ENCODE measurements at regions not wholly inside any gene's neighbourhood (a gene's known extent, or its start where the extent isn't known, plus 50 kb on each side); places are given as distances from the start of the nearest gene placed in this dataset.

DNA sequence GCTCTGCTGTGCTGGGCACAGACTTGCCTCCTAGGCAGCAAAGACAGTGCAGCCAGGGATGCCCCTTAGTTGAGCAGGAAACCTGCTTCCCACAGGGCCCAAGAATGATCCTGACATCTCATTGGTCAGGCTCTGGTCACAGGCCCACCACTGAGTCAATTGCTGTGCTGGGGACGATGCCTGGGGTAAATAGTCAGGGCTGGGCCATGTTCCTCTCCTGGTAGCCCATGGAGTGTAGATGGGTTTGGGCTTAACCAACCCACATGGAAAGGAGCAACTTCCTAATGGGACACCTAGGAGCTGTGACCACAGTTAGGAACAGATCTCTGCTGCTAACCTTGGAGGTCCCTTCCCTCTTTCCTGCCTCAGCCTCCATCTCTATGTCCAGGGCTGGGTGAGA is 212.5 kb upstream of the ZNF536 start:
- DNase-seq (ENCODE audit: low spot score) (no peak), ATAC-seq (ENCODE audit: low read depth) (no peak)
- TF ChIP-seq, protein P1, sequence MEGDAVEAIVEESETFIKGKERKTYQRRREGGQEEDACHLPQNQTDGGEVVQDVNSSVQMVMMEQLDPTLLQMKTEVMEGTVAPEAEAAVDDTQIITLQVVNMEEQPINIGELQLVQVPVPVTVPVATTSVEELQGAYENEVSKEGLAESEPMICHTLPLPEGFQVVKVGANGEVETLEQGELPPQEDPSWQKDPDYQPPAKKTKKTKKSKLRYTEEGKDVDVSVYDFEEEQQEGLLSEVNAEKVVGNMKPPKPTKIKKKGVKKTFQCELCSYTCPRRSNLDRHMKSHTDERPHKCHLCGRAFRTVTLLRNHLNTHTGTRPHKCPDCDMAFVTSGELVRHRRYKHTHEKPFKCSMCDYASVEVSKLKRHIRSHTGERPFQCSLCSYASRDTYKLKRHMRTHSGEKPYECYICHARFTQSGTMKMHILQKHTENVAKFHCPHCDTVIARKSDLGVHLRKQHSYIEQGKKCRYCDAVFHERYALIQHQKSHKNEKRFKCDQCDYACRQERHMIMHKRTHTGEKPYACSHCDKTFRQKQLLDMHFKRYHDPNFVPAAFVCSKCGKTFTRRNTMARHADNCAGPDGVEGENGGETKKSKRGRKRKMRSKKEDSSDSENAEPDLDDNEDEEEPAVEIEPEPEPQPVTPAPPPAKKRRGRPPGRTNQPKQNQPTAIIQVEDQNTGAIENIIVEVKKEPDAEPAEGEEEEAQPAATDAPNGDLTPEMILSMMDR (IDR thresholded peaks at IDR 0.05; ENCODE audit: poor library complexity, severe bottlenecking): no peak
- Histone ChIP-seq H3K27me3 (ENCODE audit: insufficient read depth, poor library complexity, severe bottlenecking) (no peaks in the 10 kb centered on the region), H3K4me1 (ENCODE audit: insufficient read depth, poor library complexity, severe bottlenecking) (no peaks in the 10 kb centered on the region), H3K27ac (ENCODE audit: poor library complexity, severe bottlenecking) (no peak overlapping the region), H3K36me3 (ENCODE audit: low read depth) (no peaks in the 10 kb centered on the region), H3K4me3 (ENCODE audit: severe bottlenecking) (no peak overlapping the region), H3K9me3 (ENCODE audit: severe bottlenecking) (no peaks in the 10 kb centered on the region)

DNA sequence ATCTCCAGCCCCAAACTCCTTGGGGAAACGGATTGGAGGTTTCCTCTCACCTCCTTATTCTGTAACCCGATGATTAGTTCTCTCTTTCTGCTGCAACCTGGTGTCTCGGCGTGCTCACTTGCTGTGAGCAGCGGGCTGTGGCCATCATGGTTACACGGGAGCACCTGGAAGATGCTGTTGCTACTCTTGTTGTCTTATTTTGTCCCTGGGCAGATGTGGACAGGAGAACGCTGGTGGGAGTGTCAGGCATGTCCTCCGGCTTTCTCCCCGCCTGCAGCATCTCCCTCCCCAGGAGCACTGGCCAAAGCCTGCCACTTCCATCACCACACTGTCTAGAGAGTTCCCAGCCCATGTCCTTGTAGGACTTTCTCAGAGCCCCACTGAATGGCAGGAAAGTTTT is 211.8 kb upstream of the ZNF536 start:
- Histone ChIP-seq H3K36me3 (ENCODE audit: low read depth) (no peaks in the 10 kb centered on the region), H3K4me1 (ENCODE audit: insufficient read depth, poor library complexity, severe bottlenecking) (no peaks in the 10 kb centered on the region)

DNA sequence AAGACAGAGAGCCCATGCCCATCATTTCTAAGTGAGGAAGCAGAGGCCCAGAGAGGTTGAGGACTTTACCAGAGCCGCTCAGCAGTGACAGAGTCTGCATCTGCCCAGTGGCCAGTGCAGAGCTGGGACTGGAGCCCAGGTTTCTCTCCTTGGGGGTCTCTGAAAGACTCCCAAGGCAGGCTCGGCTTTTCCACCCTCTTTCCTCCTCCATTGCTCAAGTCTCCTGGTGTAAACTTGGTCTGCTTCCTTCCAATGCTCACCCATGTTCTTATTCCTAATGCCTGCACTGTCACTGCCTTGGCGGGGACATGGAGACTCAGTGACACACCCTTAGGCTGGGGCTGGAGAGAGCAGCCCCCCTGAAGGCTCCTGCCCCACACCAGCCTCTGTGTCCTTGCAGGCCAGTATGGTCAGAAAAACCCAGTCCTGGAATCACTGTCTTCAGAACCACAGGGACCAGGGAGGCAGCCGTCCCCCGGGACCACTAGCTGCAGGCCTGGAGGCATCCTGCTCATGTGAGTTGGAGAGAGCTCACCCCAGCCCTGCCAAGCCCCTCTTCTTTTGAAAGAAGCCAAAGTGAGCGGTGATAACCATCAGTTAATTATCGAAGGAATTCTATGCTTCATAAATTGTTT is 211.0 kb upstream of the ZNF536 start:
- no peak for DNase-seq (ENCODE audit: low spot score)
- H3K27ac ChIP-seq (ENCODE audit: poor library complexity, severe bottlenecking): no peak overlapping the region
- no peak for ATAC-seq (ENCODE audit: low read depth)
- H3K4me1 ChIP-seq (ENCODE audit: insufficient read depth, poor library complexity, severe bottlenecking): no peaks in the 10 kb centered on the region
- no peaks in the 10 kb centered on the region for H3K9me3 ChIP-seq (ENCODE audit: severe bottlenecking)
- TF ChIP-seq, protein P1 (IDR thresholded peaks at IDR 0.05; ENCODE audit: poor library complexity, severe bottlenecking): no peak
- no peaks in the 10 kb centered on the region for H3K36me3 ChIP-seq (ENCODE audit: low read depth)
- H3K4me3 ChIP-seq (ENCODE audit: severe bottlenecking): no peak overlapping the region
- H3K27me3 ChIP-seq (ENCODE audit: insufficient read depth, poor library complexity, severe bottlenecking): no peaks in the 10 kb centered on the region

More for the DNA sequence above, 211.8 kb upstream of the ZNF536 start:
- TF ChIP-seq, protein P1 (IDR thresholded peaks at IDR 0.05; ENCODE audit: poor library complexity, severe bottlenecking): no peak
- Histone ChIP-seq H3K9me3 (ENCODE audit: severe bottlenecking) (no peaks in the 10 kb centered on the region), H3K27ac (ENCODE audit: poor library complexity, severe bottlenecking) (no peak overlapping the region), H3K4me3 (ENCODE audit: severe bottlenecking) (no peak overlapping the region), H3K27me3 (ENCODE audit: insufficient read depth, poor library complexity, severe bottlenecking) (no peaks in the 10 kb centered on the region)
- no peak for DNase-seq (ENCODE audit: low spot score)
- ATAC-seq (ENCODE audit: low read depth): no peak

DNA sequence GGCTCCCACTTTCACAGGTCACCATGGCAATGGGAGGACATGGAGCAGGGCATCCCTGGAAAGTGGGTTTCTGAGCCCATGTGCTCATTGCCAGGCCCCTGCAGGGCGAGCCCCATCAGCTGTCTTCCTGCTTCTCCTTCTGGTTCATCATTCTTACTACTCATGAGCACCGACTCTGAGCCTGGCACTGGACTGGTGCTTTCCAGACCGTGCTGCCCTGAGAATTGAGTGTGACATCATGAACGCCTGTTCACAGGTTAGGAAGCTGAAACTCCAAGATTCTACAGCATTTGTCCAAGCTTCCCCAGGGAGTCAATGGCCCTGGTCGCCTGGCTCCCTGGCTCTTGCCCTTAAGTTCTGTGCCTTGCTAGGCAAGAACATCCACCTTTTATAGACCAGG is 210.4 kb upstream of the ZNF536 start:
- DNase-seq (ENCODE audit: low spot score): no peak
- ATAC-seq (ENCODE audit: low read depth): no peak
- Histone ChIP-seq H3K4me1 (ENCODE audit: insufficient read depth, poor library complexity, severe bottlenecking) (no peaks in the 10 kb centered on the region), H3K4me3 (ENCODE audit: severe bottlenecking) (no peak overlapping the region), H3K36me3 (ENCODE audit: low read depth) (no peaks in the 10 kb centered on the region), H3K27me3 (ENCODE audit: insufficient read depth, poor library complexity, severe bottlenecking) (no peaks in the 10 kb centered on the region), H3K27ac (ENCODE audit: poor library complexity, severe bottlenecking) (no peak overlapping the region), H3K9me3 (ENCODE audit: severe bottlenecking) (no peaks in the 10 kb centered on the region)
- TF ChIP-seq, protein P1 (IDR thresholded peaks at IDR 0.05; ENCODE audit: poor library complexity, severe bottlenecking): no peak

DNA sequence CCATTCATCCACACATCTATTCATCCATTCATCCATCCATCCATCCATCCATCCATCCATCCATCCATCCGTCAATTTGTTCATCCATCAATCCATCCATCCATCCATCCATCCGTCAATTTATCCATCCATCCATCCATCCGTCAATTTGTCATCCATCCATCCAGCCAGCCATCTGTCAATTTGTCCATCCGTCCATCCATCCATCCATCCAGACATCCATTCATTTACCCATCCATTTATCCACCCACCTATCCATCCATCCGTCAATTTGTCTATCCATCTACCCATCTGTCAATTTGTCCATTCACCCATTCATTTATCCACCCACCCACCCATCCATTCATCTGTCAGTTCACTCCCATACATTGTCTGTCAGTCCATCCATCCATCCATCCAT is 209.5 kb upstream of the ZNF536 start:
- Histone ChIP-seq H3K4me1 (ENCODE audit: insufficient read depth, poor library complexity, severe bottlenecking) (no peaks in the 10 kb centered on the region), H3K9me3 (ENCODE audit: severe bottlenecking) (no peaks in the 10 kb centered on the region)

More for the DNA sequence above, 209.5 kb upstream of the ZNF536 start:
- no peak overlapping the region for H3K27ac ChIP-seq (ENCODE audit: poor library complexity, severe bottlenecking)
- H3K36me3 ChIP-seq (ENCODE audit: low read depth): no peaks in the 10 kb centered on the region
- ATAC-seq (ENCODE audit: low read depth): no peak
- no peak overlapping the region for H3K4me3 ChIP-seq (ENCODE audit: severe bottlenecking)
- DNase-seq (ENCODE audit: low spot score): no peak
- TF ChIP-seq, protein P1 (IDR thresholded peaks at IDR 0.05; ENCODE audit: poor library complexity, severe bottlenecking): no peak
- no peaks in the 10 kb centered on the region for H3K27me3 ChIP-seq (ENCODE audit: insufficient read depth, poor library complexity, severe bottlenecking)

Measured in RWPE2 (cell line).